ENCODE measurements at regions not wholly inside any gene's neighbourhood (a gene's known extent, or its start where the extent isn't known, plus 50 kb on each side); places are given as distances from the start of the nearest gene placed in this dataset.

DNA sequence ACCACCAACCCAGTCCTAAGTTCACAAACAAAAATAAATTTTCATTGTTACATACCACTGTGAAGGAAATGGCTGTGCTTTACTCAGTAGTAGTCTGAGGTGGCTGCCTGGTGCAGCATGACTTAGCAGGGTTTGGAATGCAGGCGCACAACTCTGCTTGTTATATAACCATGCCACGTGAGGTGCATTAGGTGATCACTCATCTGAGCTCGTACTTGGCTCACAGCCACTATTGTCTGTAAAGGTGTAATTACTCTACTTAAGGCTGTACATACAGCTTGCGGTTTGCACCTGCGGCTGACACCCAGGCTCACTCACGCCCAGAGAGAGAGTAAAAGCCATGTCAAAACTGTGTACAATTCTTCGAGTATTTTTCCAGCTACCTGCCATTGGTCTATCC is 599.4 kb downstream of the LTN1 start:
- peak overlapping the region; percentile 76 for H3K4me2 ChIP-seq (ENCODE audit: control insufficient read depth, extremely low read depth, insufficient read depth, low read depth, low read length)
- FAIRE-seq, result peak; percentile 98

DNA sequence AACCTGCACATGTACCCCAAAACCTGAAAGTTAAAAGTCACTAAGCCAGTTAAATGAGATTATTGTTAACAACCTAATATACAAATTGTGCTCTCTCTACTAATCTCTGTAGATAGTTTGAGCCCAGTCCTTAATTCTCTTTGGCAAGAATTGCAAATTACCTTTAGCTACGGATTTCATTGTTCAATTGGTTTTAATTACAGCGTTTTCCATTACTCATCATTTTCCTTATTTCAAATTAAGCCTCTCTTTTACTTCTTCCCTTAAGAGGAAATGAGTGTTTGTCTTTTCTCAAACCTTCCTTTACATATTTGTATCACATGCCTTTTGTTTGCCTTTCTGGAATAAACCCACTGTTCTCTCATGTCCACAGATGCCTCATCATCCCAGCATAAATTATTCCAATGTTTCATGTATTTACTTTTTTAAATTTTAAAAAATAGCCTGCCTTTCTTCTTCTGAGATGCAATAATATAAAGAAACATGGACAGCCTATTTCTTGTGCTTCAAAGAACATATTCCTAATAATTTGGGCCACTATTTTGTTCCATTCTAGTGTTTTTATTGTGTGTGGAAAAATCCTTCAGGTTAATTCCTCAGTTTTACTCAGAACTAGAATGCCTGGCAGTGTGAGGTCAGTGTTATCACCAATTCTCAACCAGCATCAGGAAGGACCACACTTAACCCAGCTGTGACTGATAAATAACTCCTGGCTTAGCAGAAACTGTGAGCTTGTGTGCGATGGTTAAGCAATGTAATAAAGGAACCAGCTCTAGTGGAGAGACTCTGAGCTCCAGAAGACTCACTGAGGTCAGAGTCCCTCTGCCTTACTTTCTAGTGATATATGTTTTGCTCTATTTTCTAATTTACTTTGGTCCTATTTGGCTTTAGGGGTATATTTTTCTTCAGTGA is 600.5 kb downstream of the LTN1 start:
- FAIRE-seq, result no peak
- dilution Hi-C loops (cut with MboI; ENCODE audit: extremely low pct_ligation_motif_present, low sequenced_read_pairs), result no loop called here
- no peak overlapping the region for H3K27ac ChIP-seq (ENCODE audit: control insufficient read depth, insufficient read depth, low read length)

More for the DNA sequence above, 599.4 kb downstream of the LTN1 start:
- Histone ChIP-seq H4K20me1 (ENCODE audit: control insufficient read depth, extremely low read depth, insufficient read depth, low read length) (no peaks in the 10 kb centered on the region), H3K9ac (ENCODE audit: control insufficient read depth, extremely low read depth, insufficient read depth, low read length) (peak overlapping the region; percentile 63), H3K9me3 (ENCODE audit: control insufficient read depth, low read depth, low read length) (peaks cover 4% of the 10 kb centered on the region), H3K36me3 (ENCODE audit: control insufficient read depth in 2 of 2, extremely low read depth in 1 of 2, insufficient read depth in 2 of 2, low read length in 2 of 2) (no peaks in the 10 kb centered on the region), H2AFZ (ENCODE audit: control insufficient read depth, low read length) (peak overlapping the region; percentile 72), H3K27ac (ENCODE audit: control insufficient read depth, insufficient read depth, low read length) (peak overlapping the region; percentile 59), H3K9me1 (ENCODE audit: control insufficient read depth, extremely low read depth, insufficient read depth, low read length) (no peaks in the 10 kb centered on the region), H3K4me1 (ENCODE audit: control insufficient read depth, extremely low read depth, insufficient read depth, low read length) (peaks cover 27% of the 10 kb centered on the region), H3K79me2 (ENCODE audit: control insufficient read depth, insufficient read depth, low read length) (no peaks in the 10 kb centered on the region), H3K27me3 (ENCODE audit: control insufficient read depth, extremely low read depth, insufficient read depth, low read length) (no peaks in the 10 kb centered on the region), H3K4me3 (ENCODE audit: control insufficient read depth in 2 of 3, extremely low read depth in 1 of 3, insufficient read depth in 2 of 3, low read depth in 1 of 3, low read length in 3 of 3) (peak overlapping the region in 1 of 3 experiments; percentile 29)
- peak; percentile 92 for DNase-seq (ENCODE audit: low read depth, low spot score)
- TF ChIP-seq, protein P1, sequence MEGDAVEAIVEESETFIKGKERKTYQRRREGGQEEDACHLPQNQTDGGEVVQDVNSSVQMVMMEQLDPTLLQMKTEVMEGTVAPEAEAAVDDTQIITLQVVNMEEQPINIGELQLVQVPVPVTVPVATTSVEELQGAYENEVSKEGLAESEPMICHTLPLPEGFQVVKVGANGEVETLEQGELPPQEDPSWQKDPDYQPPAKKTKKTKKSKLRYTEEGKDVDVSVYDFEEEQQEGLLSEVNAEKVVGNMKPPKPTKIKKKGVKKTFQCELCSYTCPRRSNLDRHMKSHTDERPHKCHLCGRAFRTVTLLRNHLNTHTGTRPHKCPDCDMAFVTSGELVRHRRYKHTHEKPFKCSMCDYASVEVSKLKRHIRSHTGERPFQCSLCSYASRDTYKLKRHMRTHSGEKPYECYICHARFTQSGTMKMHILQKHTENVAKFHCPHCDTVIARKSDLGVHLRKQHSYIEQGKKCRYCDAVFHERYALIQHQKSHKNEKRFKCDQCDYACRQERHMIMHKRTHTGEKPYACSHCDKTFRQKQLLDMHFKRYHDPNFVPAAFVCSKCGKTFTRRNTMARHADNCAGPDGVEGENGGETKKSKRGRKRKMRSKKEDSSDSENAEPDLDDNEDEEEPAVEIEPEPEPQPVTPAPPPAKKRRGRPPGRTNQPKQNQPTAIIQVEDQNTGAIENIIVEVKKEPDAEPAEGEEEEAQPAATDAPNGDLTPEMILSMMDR (optimal IDR thresholded peaks at IDR 0.05 in 1 of 3, IDR thresholded peaks at IDR 0.05 in 1 of 3, conservative IDR thresholded peaks at IDR 0.05 in 1 of 3; ENCODE audit: extremely low read depth in 1 of 3, insufficient read depth in 2 of 3, low read length in 3 of 3), result no peak
- no peak for TF ChIP-seq EZH2 (IDR thresholded peaks at IDR 0.05; ENCODE audit: low read length)
- dilution Hi-C loops (cut with MboI; ENCODE audit: extremely low pct_ligation_motif_present, low sequenced_read_pairs), result no loop called here

More for the DNA sequence above, 600.5 kb downstream of the LTN1 start:
- H3K9ac ChIP-seq (ENCODE audit: control insufficient read depth, extremely low read depth, insufficient read depth, low read length), result no peak overlapping the region
- no peak for DNase-seq (ENCODE audit: low read depth, low spot score)
- H3K9me3 ChIP-seq (ENCODE audit: control insufficient read depth, low read depth, low read length), result peaks cover 4% of the 10 kb centered on the region
- H3K4me3 ChIP-seq (ENCODE audit: control insufficient read depth in 2 of 3, extremely low read depth in 1 of 3, insufficient read depth in 2 of 3, low read depth in 1 of 3, low read length in 3 of 3), result no peak overlapping the region
- no peak for TF ChIP-seq EZH2 (IDR thresholded peaks at IDR 0.05; ENCODE audit: low read length)
- H2AFZ ChIP-seq (ENCODE audit: control insufficient read depth, low read length), result no peak overlapping the region
- peaks cover 27% of the 10 kb centered on the region for H3K4me1 ChIP-seq (ENCODE audit: control insufficient read depth, extremely low read depth, insufficient read depth, low read length)
- H3K79me2 ChIP-seq (ENCODE audit: control insufficient read depth, insufficient read depth, low read length), result no peaks in the 10 kb centered on the region
- H4K20me1 ChIP-seq (ENCODE audit: control insufficient read depth, extremely low read depth, insufficient read depth, low read length), result no peaks in the 10 kb centered on the region
- peak overlapping the region; percentile 52 for H3K4me2 ChIP-seq (ENCODE audit: control insufficient read depth, extremely low read depth, insufficient read depth, low read depth, low read length)
- no peaks in the 10 kb centered on the region for H3K27me3 ChIP-seq (ENCODE audit: control insufficient read depth, extremely low read depth, insufficient read depth, low read length)
- H3K36me3 ChIP-seq (ENCODE audit: control insufficient read depth in 2 of 2, extremely low read depth in 1 of 2, insufficient read depth in 2 of 2, low read length in 2 of 2), result no peaks in the 10 kb centered on the region
- H3K9me1 ChIP-seq (ENCODE audit: control insufficient read depth, extremely low read depth, insufficient read depth, low read length), result no peaks in the 10 kb centered on the region
